GM10266 (cell line): ENCODE measurements at regions not wholly inside any gene's neighbourhood (a gene's known extent, or its start where the extent isn't known, plus 50 kb on each side); places are given as distances from the start of the nearest gene placed in this dataset.
A peak's percentile ranks its signal among the peaks of the same experiment; 100 is the strongest.

Source experiments
- DNase-seq: peaks from one replicate; pipeline ENCODE4 v3.0.0; 2012; ENCODE audit errors: extremely low spot score
- CTCF ChIP-seq: IDR thresholded peaks from 2 replicates; pipeline ENCODE4 v1.5.1; 2012; ENCODE audit warnings: mild to moderate bottlenecking, low read depth; ENCODE audit not compliant: control insufficient read depth, insufficient read depth; ENCODE audit errors: missing control alignments

- DNase-seq: peak; percentile 65
- peak; percentile 92 for TF ChIP-seq CTCF
These were observed 119.1 kb upstream of the TRIM2 start for GRCh38 chr4:153084980-153085630.

- TF ChIP-seq CTCF: no peak
- DNase-seq: no peak
These were observed 116.5 kb upstream of the TRIM2 start for GRCh38 chr4:153087671-153088194.

- TF ChIP-seq CTCF: no peak
- DNase-seq: no peak
These were observed 114.5 kb upstream of the TRIM2 start for GRCh38 chr4:153089742-153090141.

- TF ChIP-seq CTCF: no peak
- no peak for DNase-seq
These were observed 114.1 kb upstream of the TRIM2 start for GRCh38 chr4:153090181-153090580.

GRCh38 chr4:153090670-153091385 is 113.4 kb upstream of the TRIM2 start:
- TF ChIP-seq CTCF: no peak

GRCh38 chr4:153093396-153093795 is 110.8 kb upstream of the TRIM2 start:
- DNase-seq: no peak
- no peak for TF ChIP-seq CTCF

More at GRCh38 chr4:153090670-153091385, 113.4 kb upstream of the TRIM2 start:
- no peak for DNase-seq

GRCh38 chr4:153093802-153094201 is 110.4 kb upstream of the TRIM2 start:
- DNase-seq: no peak
- no peak for TF ChIP-seq CTCF
